Effector memory CD8-positive, alpha-beta T cell (primary cell): ENCODE measurements at regions not wholly inside any gene's neighbourhood (a gene's known extent, or its start where the extent isn't known, plus 50 kb on each side); places are given as distances from the start of the nearest gene placed in this dataset.
"Not testable (repeated sequence)": the region's sequence is repeated elsewhere in the genome, so short reads cannot be mapped to it uniquely, and the experiment has no call there.

Source experiments
- ATAC-seq: fragments of 150-1000 bp; cut with Tn5 transposase; replicated peaks from 2 replicates; pipeline ENCODE4 v1.10.0; 2021; ENCODE audit warnings: mild to moderate bottlenecking, moderate library complexity
- DNase-seq, 3 experiments: peaks; one replicate each; pipeline ENCODE4 v3.0.0; 2021
- H3K27ac Mint-ChIP-seq, 2 donors: one replicate each; pipeline ENCODE4 v1.8.0; 2022; ENCODE audit warnings: mild to moderate bottlenecking in 2 of 2, mixed read lengths in 2 of 2, moderate library complexity in 2 of 2
- H3K27me3 Mint-ChIP-seq, 2 donors: one replicate each; pipeline ENCODE4 v1.8.0; 2022; ENCODE audit warnings: mixed read lengths in 2 of 2
- H3K36me3 Mint-ChIP-seq: one replicate; pipeline ENCODE4 v1.8.0; 2022; ENCODE audit warnings: mild to moderate bottlenecking, moderate library complexity, mixed read lengths; ENCODE audit not compliant: insufficient read depth
- H3K4me1 Mint-ChIP-seq, 2 donors: one replicate each; pipeline ENCODE4 v1.8.0; 2022; ENCODE audit warnings: low read depth in 2 of 2, mixed read lengths in 2 of 2
- H3K4me3 Mint-ChIP-seq, 2 donors: one replicate each; pipeline ENCODE4 v1.8.0; 2022; ENCODE audit warnings: mild to moderate bottlenecking in 2 of 2, mixed read lengths in 2 of 2, moderate library complexity in 2 of 2
- H3K9me3 Mint-ChIP-seq, 2 donors: one replicate each; pipeline ENCODE4 v1.8.0; 2022; ENCODE audit warnings: mixed read lengths in 2 of 2

GRCh38 chr10:125605167-125605566, 77.8 kb downstream of the TEX36 start:
- ATAC-seq (no peak), DNase-seq (no peak)
- Mint-ChIP-seq H3K27me3 (peaks cover 16 to 42% of the 10 kb centered on the region in 2 donors), H3K36me3 (no peaks in the 10 kb centered on the region), H3K27ac (no peak overlapping the region), H3K4me1 (no peaks in the 10 kb centered on the region), H3K4me3 (no peak overlapping the region), H3K9me3 (peaks cover 0 to under 1% of the 10 kb centered on the region in 2 donors)

- H3K27me3 Mint-ChIP-seq, result peaks cover 16 to 38% of the 10 kb centered on the region in 2 donors
- no peak overlapping the region for H3K4me3 Mint-ChIP-seq
- H3K9me3 Mint-ChIP-seq, result peaks cover 0 to 8% of the 10 kb centered on the region in 2 donors
- H3K36me3 Mint-ChIP-seq, result no peaks in the 10 kb centered on the region
- ATAC-seq (no peak), DNase-seq (no peak)
- H3K4me1 Mint-ChIP-seq, result peaks cover 0 to 2% of the 10 kb centered on the region in 2 donors
- no peak overlapping the region for H3K27ac Mint-ChIP-seq
Measured at GRCh38 chr10:125602825-125603224, 80.1 kb downstream of the TEX36 start.

GRCh38 chr10:125599194-125599593, 83.8 kb downstream of the TEX36 start:
- ATAC-seq (no peak), DNase-seq (no peak)
- peaks cover 0 to 2% of the 10 kb centered on the region in 2 donors for H3K4me1 Mint-ChIP-seq
- peaks cover 9 to 21% of the 10 kb centered on the region in 2 donors for H3K9me3 Mint-ChIP-seq
- H3K36me3 Mint-ChIP-seq, result no peaks in the 10 kb centered on the region
- H3K27ac Mint-ChIP-seq, result no peak overlapping the region
- peaks cover 6 to 11% of the 10 kb centered on the region in 2 donors for H3K27me3 Mint-ChIP-seq
- no peak overlapping the region for H3K4me3 Mint-ChIP-seq

- Mint-ChIP-seq H3K4me1 (peaks cover 0 to 2% of the 10 kb centered on the region in 2 donors), H3K27ac (no peak overlapping the region)
- ATAC-seq, result no peak
Measured at GRCh38 chr10:125595911-125596310, 87.1 kb downstream of the TEX36 start.

GRCh38 chr10:125593644-125594043, 89.3 kb downstream of the TEX36 start:
- H3K27ac Mint-ChIP-seq, result no peak overlapping the region
- ATAC-seq (no peak), DNase-seq (no peak)
- no peak overlapping the region for H3K4me3 Mint-ChIP-seq
- no peaks in the 10 kb centered on the region for H3K36me3 Mint-ChIP-seq
- H3K27me3 Mint-ChIP-seq, result peaks cover 5 to 7% of the 10 kb centered on the region in 2 donors
- H3K4me1 Mint-ChIP-seq, result no peaks in the 10 kb centered on the region
- peaks cover 9 to 13% of the 10 kb centered on the region in 2 donors for H3K9me3 Mint-ChIP-seq

More at GRCh38 chr10:125595911-125596310, 87.1 kb downstream of the TEX36 start:
- peaks cover 9 to 21% of the 10 kb centered on the region in 2 donors for H3K9me3 Mint-ChIP-seq
- no peaks in the 10 kb centered on the region for H3K36me3 Mint-ChIP-seq
- no peak for DNase-seq
- peaks cover 0 to 7% of the 10 kb centered on the region in 2 donors for H3K27me3 Mint-ChIP-seq
- H3K4me3 Mint-ChIP-seq, result no peak overlapping the region

GRCh38 chr10:125592897-125593296, 90.1 kb downstream of the TEX36 start:
- ATAC-seq, result no peak
- no peaks in the 10 kb centered on the region for H3K36me3 Mint-ChIP-seq
- H3K27ac Mint-ChIP-seq, result no peak overlapping the region

GRCh38 chr10:125591886-125592285, 91.1 kb downstream of the TEX36 start:
- H3K4me3 Mint-ChIP-seq, result no peak overlapping the region
- H3K4me1 Mint-ChIP-seq, result no peaks in the 10 kb centered on the region
- H3K36me3 Mint-ChIP-seq, result no peaks in the 10 kb centered on the region
- no peak for ATAC-seq
- H3K27me3 Mint-ChIP-seq, result peaks cover 15 to 18% of the 10 kb centered on the region in 2 donors
- no peak for DNase-seq
- peaks cover 8 to 13% of the 10 kb centered on the region in 2 donors for H3K9me3 Mint-ChIP-seq
- no peak overlapping the region for H3K27ac Mint-ChIP-seq

More at GRCh38 chr10:125592897-125593296, 90.1 kb downstream of the TEX36 start:
- Mint-ChIP-seq H3K4me3 (no peak overlapping the region), H3K27me3 (peaks cover 12% of the 10 kb centered on the region in 2 donors), H3K9me3 (peaks cover 9 to 13% of the 10 kb centered on the region in 2 donors), H3K4me1 (no peaks in the 10 kb centered on the region)
- no peak for DNase-seq

GRCh38 chr10:125588738-125589137, 94.2 kb downstream of the TEX36 start:
- not testable (repeated sequence) for H3K27ac Mint-ChIP-seq, H3K9me3 Mint-ChIP-seq, ATAC-seq, H3K4me3 Mint-ChIP-seq, H3K36me3 Mint-ChIP-seq, DNase-seq, H3K4me1 Mint-ChIP-seq
- H3K27me3 Mint-ChIP-seq, result peaks cover 18 to 38% of the 10 kb centered on the region in 2 donors

GRCh38 chr10:125584954-125585353, 98.0 kb downstream of the TEX36 start:
- Mint-ChIP-seq H3K27me3 (peaks cover 11 to 60% of the 10 kb centered on the region in 2 donors), H3K4me3 (no peak overlapping the region), H3K4me1 (no peaks in the 10 kb centered on the region), H3K36me3 (no peaks in the 10 kb centered on the region), H3K9me3 (no peaks in the 10 kb centered on the region), H3K27ac (no peak overlapping the region)
- no peak for ATAC-seq
- no peak for DNase-seq

GRCh38 chr10:125578658-125579315, 104.2 kb downstream of the TEX36 start:
- H3K9me3 Mint-ChIP-seq, result no peaks in the 10 kb centered on the region
- no peaks in the 10 kb centered on the region for H3K36me3 Mint-ChIP-seq
- H3K4me3 Mint-ChIP-seq, result no peak overlapping the region
- no peak for ATAC-seq
- peaks cover 14 to 75% of the 10 kb centered on the region in 2 donors for H3K27me3 Mint-ChIP-seq
- no peak overlapping the region for H3K27ac Mint-ChIP-seq
- DNase-seq, result no peak
- H3K4me1 Mint-ChIP-seq, result no peaks in the 10 kb centered on the region

- no peaks in the 10 kb centered on the region for H3K4me1 Mint-ChIP-seq
- no peaks in the 10 kb centered on the region for H3K9me3 Mint-ChIP-seq
- ATAC-seq, result no peak
- H3K36me3 Mint-ChIP-seq, result no peaks in the 10 kb centered on the region
- no peak overlapping the region for H3K4me3 Mint-ChIP-seq
- H3K27ac Mint-ChIP-seq, result no peak overlapping the region
- peaks cover 19 to 63% of the 10 kb centered on the region in 2 donors for H3K27me3 Mint-ChIP-seq
- DNase-seq, result no peak
Measured at GRCh38 chr10:125575843-125576242, 107.1 kb downstream of the TEX36 start.

GRCh38 chr10:125568156-125568555, 114.8 kb downstream of the TEX36 start:
- no peak overlapping the region for H3K4me3 Mint-ChIP-seq
- H3K36me3 Mint-ChIP-seq, result no peaks in the 10 kb centered on the region
- peaks cover 0 to 8% of the 10 kb centered on the region in 2 donors for H3K9me3 Mint-ChIP-seq
- H3K4me1 Mint-ChIP-seq, result no peaks in the 10 kb centered on the region
- H3K27ac Mint-ChIP-seq, result no peak overlapping the region
- DNase-seq (no peak), ATAC-seq (no peak)
- H3K27me3 Mint-ChIP-seq, result peaks cover 42 to 47% of the 10 kb centered on the region in 2 donors

- Mint-ChIP-seq H3K4me3 (no peak overlapping the region), H3K4me1 (no peaks in the 10 kb centered on the region), H3K27me3 (peaks cover 42 to 47% of the 10 kb centered on the region in 2 donors), H3K27ac (no peak overlapping the region), H3K36me3 (no peaks in the 10 kb centered on the region), H3K9me3 (peaks cover 0 to 8% of the 10 kb centered on the region in 2 donors)
- no peak for ATAC-seq
- no peak for DNase-seq
Measured at GRCh38 chr10:125567529-125567928, 115.4 kb downstream of the TEX36 start.

GRCh38 chr10:125565046-125565445, 117.9 kb downstream of the TEX36 start:
- H3K9me3 Mint-ChIP-seq, result peaks cover 0 to 8% of the 10 kb centered on the region in 2 donors
- no peak overlapping the region for H3K4me3 Mint-ChIP-seq
- ATAC-seq (no peak), DNase-seq (no peak)
- no peaks in the 10 kb centered on the region for H3K4me1 Mint-ChIP-seq
- peaks cover 42 to 47% of the 10 kb centered on the region in 2 donors for H3K27me3 Mint-ChIP-seq
- no peak overlapping the region for H3K27ac Mint-ChIP-seq
- H3K36me3 Mint-ChIP-seq, result no peaks in the 10 kb centered on the region
